ENCODE measurements at regions not wholly inside any gene's neighbourhood (a gene's known extent, or its start where the extent isn't known, plus 50 kb on each side); places are given as distances from the start of the nearest gene placed in this dataset.

DNA sequence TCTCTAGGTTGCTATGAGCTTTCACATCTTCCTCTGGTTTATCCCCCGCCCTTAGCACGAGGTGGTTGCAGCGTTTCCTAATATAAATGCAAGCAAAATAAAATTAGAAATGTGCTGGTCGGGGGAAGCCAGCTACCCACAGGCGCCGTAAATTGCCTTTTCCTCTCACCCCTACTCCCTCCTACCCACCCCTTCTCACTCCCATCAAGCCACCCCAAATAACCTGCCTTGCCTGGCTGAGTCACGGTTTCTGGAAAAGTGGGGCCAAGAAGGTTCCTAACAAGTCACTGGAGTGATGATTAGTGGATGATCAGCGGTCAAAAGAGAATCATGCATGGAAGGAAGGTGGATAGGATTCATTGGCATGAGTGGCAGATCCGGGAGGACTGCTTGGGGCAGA is 120.9 kb upstream of the RBFOX1 start:
- Histone ChIP-seq H3K27me3 (ENCODE audit: insufficient read depth, low read length) (no peaks in the 10 kb centered on the region), H4K20me1 (ENCODE audit: insufficient read depth) (no peaks in the 10 kb centered on the region), H3K4me3 (replicated peaks in 1 of 2; ENCODE audit: low read depth in 1 of 2, low read length in 2 of 2) (no peak overlapping the region), H3K9ac (ENCODE audit: low read length) (no peak overlapping the region), H3K9me2 (ENCODE audit: insufficient read depth) (no peaks in the 10 kb centered on the region), H3K36me3 (ENCODE audit: control insufficient read depth in 1 of 2, insufficient read depth in 2 of 2, low read length in 2 of 2) (no peaks in the 10 kb centered on the region), H3K4me1 (ENCODE audit: control insufficient read depth in 1 of 2, insufficient read depth in 2 of 2, low read length in 2 of 2) (no peaks in the 10 kb centered on the region), H3K9me3 (ENCODE audit: control insufficient read depth in 1 of 2, insufficient read depth in 1 of 2, low read depth in 1 of 2, low read length in 2 of 2) (peaks cover 3 to 13% of the 10 kb centered on the region in 2 experiments; a peak in 2 of 4 replicates), H3K4me2 (ENCODE audit: low read length) (no peak overlapping the region), H2AFZ (ENCODE audit: low read depth, low read length, poor library complexity, severe bottlenecking) (no peak overlapping the region), H3K27ac (ENCODE audit: low read depth, low read length) (no peak overlapping the region), H3K79me2 (ENCODE audit: insufficient read depth, low read length) (no peaks in the 10 kb centered on the region)
- RAD21 ChIA-PET (ENCODE audit: low non-redundant PET in 1 of 2, low total read pairs in 2 of 2, uncharacterized antibody in 2 of 2, unreplicated experiment in 2 of 2), result no interaction called here
- intact Hi-C loops (cut with micrococcal nuclease), result no loop called here
- CTCF ChIA-PET, result no interaction called here
- BruUV-seq (replicated peaks), result no TSS peak
- DNase-seq (ENCODE audit: low read depth, low spot score) (no peak), ATAC-seq (no peak)
- TF ChIP-seq CEBPB (IDR thresholded peaks at IDR 0.05; ENCODE audit: low read depth) (no peak), ZNF274 (IDR thresholded peaks at IDR 0.05; ENCODE audit: low read depth, low read length) (no peak), SIN3A (IDR thresholded peaks at IDR 0.05; ENCODE audit: low read depth) (no peak), MAX (IDR thresholded peaks at IDR 0.05) (no peak), ZBTB33 (IDR thresholded peaks at IDR 0.05; ENCODE audit: extremely low read depth, insufficient replicate concordance, low read length) (no peak), SRF (IDR thresholded peaks at IDR 0.05; ENCODE audit: low read depth) (no peak), EZH2phosphoT487 (IDR thresholded peaks at IDR 0.05; ENCODE audit: borderline replicate concordance) (no peak), REST (IDR thresholded peaks at IDR 0.05; ENCODE audit: low read depth) (no peak), EGR1 (IDR thresholded peaks at IDR 0.05; ENCODE audit: low read depth) (no peak), YY1 (IDR thresholded peaks at IDR 0.05; ENCODE audit: extremely low read depth, insufficient replicate concordance, low read depth, low read length) (no peak)
- POLR2A ChIA-PET, result no interaction called here
